ENCODE measurements at regions not wholly inside any gene's neighbourhood (a gene's known extent, or its start where the extent isn't known, plus 50 kb on each side); places are given as distances from the start of the nearest gene placed in this dataset.

- no peaks in the 10 kb centered on the region for H3K36me3 ChIP-seq (ENCODE audit: control insufficient read depth, insufficient read depth, low read length)
- FAIRE-seq (no peak), ATAC-seq (no peak), DNase-seq (ENCODE audit: extremely low read depth in 1 of 4, low spot score in 3 of 4) (no peak)
- WGBS (ENCODE audit: insufficient coverage, low coverage, missing lambda C conversion rate), result 3% methylated on average over 3 of the region's 3 CpGs
- ChIA-PET POLR2A (interaction anchor here (0.9 kb wide), 1 partner anchor 21 kb away, joined by 4 read pairs; no protein-coding TSS in a partner anchor), CTCF (ENCODE audit: low intra/inter-chr PET ratio) (no interaction called here)
- no peaks in the 10 kb centered on the region for H4K20me1 ChIP-seq (replicated peaks; ENCODE audit: control insufficient read depth, insufficient read depth, low read length)
- no peak overlapping the region for H3K4me3 ChIP-seq
- no peak overlapping the region for H2AFZ ChIP-seq (ENCODE audit: low read depth, low read length)
- in situ Hi-C loops (cut with MboI), result no loop called here
- no peaks in the 10 kb centered on the region for H3K9me3 ChIP-seq (replicated peaks; ENCODE audit: control insufficient read depth, insufficient read depth, low read depth, low read length)
- no peaks in the 10 kb centered on the region for H3K27me3 ChIP-seq (ENCODE audit: control insufficient read depth in 2 of 2, insufficient read depth in 2 of 2, low read length in 2 of 2)
- H3K9ac ChIP-seq (ENCODE audit: insufficient read depth in 1 of 2, low read depth in 2 of 2, low read length in 2 of 2), result no peak overlapping the region
- no peaks in the 10 kb centered on the region for H3K9me1 ChIP-seq (ENCODE audit: control insufficient read depth, insufficient read depth, low read length)
- no peaks in the 10 kb centered on the region for H3K79me2 ChIP-seq (ENCODE audit: control insufficient read depth, insufficient read depth, low read length)
- intact Hi-C loops (cut with micrococcal nuclease), result no loop called here
- no peak overlapping the region for H3K27ac ChIP-seq (ENCODE audit: extremely low read depth, low read depth, low read length)
- H3K4me2 ChIP-seq (ENCODE audit: insufficient read depth, low read length), result no peak overlapping the region
- no peak for TF ChIP-seq ZNF324 (CRISPR knock-in tag; IDR thresholded peaks at IDR 0.05)
- no peak for TF ChIP-seq ZNF561 (CRISPR knock-in tag; conservative IDR thresholded peaks at IDR 0.05)
- TF ChIP-seq RNF219 (CRISPR knock-in tag; IDR thresholded peaks at IDR 0.05), result no peak
- TF ChIP-seq ZNF740 (CRISPR knock-in tag; IDR thresholded peaks at IDR 0.05), result no peak
- TF ChIP-seq ZNF740 (tag; IDR thresholded peaks at IDR 0.05), result no peak
- no peak for TF ChIP-seq PRPF4 (IDR thresholded peaks at IDR 0.05; ENCODE audit: insufficient read depth, low read depth, low read length, poor library complexity, severe bottlenecking)
- no peak for TF ChIP-seq RFX1 (IDR thresholded peaks at IDR 0.05)
- no peak for TF ChIP-seq TFAM (CRISPR knock-in tag; conservative IDR thresholded peaks at IDR 0.05)
- TF ChIP-seq RBM22 (IDR thresholded peaks at IDR 0.05; ENCODE audit: low read depth, low read length, poor library complexity, severe bottlenecking), result no peak
- no peak for TF ChIP-seq E2F5 (CRISPR knock-in tag; IDR thresholded peaks at IDR 0.05)
- no peak for TF ChIP-seq MED1 (CRISPR knock-in tag; IDR thresholded peaks at IDR 0.05; ENCODE audit: borderline replicate concordance)
- no peak for TF ChIP-seq ZNF696 (CRISPR knock-in tag; conservative IDR thresholded peaks at IDR 0.05)
- TF ChIP-seq BRD9 (IDR thresholded peaks at IDR 0.05; ENCODE audit: low read depth, partially characterized antibody), result no peak
- no peak for TF ChIP-seq ZNF780A (CRISPR knock-in tag; IDR thresholded peaks at IDR 0.05)
- TF ChIP-seq BCOR (IDR thresholded peaks at IDR 0.05), result no peak
- no peak for TF ChIP-seq STAG1 (CRISPR knock-in tag; IDR thresholded peaks at IDR 0.05; ENCODE audit: borderline replicate concordance)
- no peaks in the 10 kb centered on the region; a peak in 1 of 5 replicates for H3K4me1 ChIP-seq (replicated peaks in 1 of 2; ENCODE audit: control insufficient read depth in 2 of 2, insufficient read depth in 2 of 2, low read length in 2 of 2)
- BruUV-seq (replicated peaks), result no TSS peak
Measured at GRCh38 chr1:148296511-148296910, 144.4 kb upstream of the NBPF11 start.

Measured in K562 (cell line).